GM19452 (cell line): ENCODE measurements at regions not wholly inside any gene's neighbourhood (a gene's known extent, or its start where the extent isn't known, plus 50 kb on each side); places are given as distances from the start of the nearest gene placed in this dataset.

Source experiments
- ATAC-seq: cut with Tn5 transposase; IDR thresholded peaks from one replicate; pipeline ENCODE4 v1.9.1; 2021; ENCODE audit not compliant: unreplicated experiment

GRCh38 chr5:160959804-160960203 lies 107.8 kb upstream of the ATP10B start:
- ATAC-seq, result peak; percentile 35

GRCh38 chr5:160957312-160957861 lies 105.4 kb upstream of the ATP10B start:
- peak; percentile 60 for ATAC-seq

DNA sequence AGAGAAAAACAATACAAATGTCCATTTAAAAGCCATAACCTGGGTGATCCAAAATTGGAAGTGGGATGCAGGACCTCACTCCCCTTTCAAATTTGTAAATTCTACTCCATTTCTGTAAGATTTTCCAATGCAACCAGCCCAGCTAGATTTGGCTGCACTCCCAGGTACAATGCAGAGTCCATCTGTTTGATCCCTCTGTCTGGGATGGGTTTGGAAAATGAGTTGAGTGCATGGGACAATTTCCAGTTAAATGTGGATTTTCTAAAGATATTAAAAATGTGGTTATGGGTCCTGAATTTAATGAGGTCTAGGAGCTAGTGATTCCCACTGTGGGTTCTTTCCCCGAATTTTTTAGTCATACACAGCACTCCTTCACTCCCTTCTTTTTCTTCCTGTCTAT lies 104.0 kb upstream of the ATP10B start:
- no peak for ATAC-seq

GRCh38 chr5:160950311-160950710 lies 98.3 kb upstream of the ATP10B start:
- no peak for ATAC-seq

DNA sequence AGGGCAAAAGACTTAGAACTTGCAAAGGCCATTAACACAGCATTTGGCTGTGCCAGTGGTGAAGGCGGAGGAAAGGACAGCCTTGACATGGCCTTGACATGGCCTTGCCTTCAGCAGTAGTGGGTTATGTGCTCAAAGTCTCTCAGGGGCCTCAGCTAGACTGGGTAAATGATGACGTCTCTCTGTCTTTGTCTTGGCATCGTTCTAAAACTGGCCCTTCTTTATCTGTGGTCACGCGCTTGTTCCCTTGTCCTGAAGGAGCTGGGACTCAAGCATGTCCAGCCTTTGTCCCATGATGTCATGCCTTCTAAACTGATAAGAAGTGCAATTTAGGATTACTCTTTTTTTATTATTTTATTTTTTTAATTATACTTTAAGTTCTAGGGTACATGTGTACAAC lies 88.7 kb upstream of the ATP10B start:
- ATAC-seq, result no peak

DNA sequence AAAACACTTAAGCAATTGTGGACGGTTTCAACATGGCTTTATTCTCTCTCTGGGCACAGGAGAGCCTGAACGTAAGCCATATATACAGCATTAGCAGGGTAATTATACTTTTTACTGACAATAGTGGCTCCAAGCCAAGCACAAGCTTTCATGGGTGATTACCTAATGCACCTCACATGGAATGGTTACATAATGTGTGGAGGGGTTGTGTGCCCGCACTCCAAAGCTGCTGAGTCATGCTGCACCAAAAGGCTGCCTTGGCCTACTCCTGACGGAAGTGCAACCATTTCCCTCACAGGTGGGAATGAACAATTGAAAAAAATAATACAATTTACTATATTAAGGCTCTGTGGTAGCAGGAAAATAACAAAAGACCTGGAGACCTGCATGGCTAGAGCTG lies 86.5 kb upstream of the ATP10B start:
- no peak for ATAC-seq

- no peak for ATAC-seq
Measured at GRCh38 chr5:160937570-160937969, 85.6 kb upstream of the ATP10B start.

DNA sequence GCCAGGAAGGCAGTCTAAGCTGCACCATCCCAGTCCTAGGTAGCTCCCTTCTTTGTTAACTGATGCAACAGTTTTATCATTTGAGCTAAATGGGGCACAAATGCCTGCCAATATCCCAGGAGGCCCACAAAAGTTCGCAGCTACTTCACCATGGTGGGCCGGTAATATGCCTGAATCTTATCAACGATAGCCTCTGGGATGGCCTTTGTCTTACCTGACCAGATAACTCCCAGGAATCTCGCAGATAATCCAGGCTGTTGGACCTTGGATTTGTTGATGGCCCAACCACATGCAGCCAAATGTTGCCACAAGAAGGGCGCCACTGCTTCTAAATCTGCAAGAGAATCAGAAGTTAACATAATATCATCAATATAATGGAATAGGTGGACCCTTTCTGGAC lies 83.8 kb upstream of the ATP10B start:
- ATAC-seq, result no peak

- no peak for ATAC-seq
Measured at GRCh38 chr5:160931283-160931682, 79.3 kb upstream of the ATP10B start.

- ATAC-seq, result no peak
Measured at GRCh38 chr5:160930406-160930805, 78.4 kb upstream of the ATP10B start.

- ATAC-seq, result no peak
Measured at GRCh38 chr5:160929906-160930305, 77.9 kb upstream of the ATP10B start.

- ATAC-seq, result no peak
Measured at GRCh38 chr5:160929360-160929759, 77.3 kb upstream of the ATP10B start.

GRCh38 chr5:160926428-160926827 lies 74.4 kb upstream of the ATP10B start:
- ATAC-seq, result no peak

GRCh38 chr5:160925281-160925680 lies 73.3 kb upstream of the ATP10B start:
- no peak for ATAC-seq

- no peak for ATAC-seq
Measured at GRCh38 chr5:160923936-160924710, 72.1 kb upstream of the ATP10B start.

DNA sequence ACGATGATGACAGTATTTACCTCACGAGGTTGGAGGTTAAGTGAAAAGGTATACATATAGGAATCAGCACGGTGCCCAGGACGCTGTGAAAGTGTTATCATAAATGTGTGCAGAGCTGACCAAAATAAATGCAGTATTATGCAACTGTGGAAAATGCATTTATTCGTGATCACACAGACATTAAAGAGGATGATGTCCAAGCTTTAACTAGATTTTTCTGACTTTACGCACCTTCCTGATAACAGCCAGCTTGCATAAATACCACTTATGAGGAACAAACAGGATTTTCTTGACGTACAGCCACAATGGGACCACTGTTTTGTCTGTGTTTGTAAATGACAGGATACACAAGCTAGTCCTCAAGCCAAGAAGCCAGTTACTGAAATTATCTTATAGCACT lies 71.4 kb upstream of the ATP10B start:
- no peak for ATAC-seq

DNA sequence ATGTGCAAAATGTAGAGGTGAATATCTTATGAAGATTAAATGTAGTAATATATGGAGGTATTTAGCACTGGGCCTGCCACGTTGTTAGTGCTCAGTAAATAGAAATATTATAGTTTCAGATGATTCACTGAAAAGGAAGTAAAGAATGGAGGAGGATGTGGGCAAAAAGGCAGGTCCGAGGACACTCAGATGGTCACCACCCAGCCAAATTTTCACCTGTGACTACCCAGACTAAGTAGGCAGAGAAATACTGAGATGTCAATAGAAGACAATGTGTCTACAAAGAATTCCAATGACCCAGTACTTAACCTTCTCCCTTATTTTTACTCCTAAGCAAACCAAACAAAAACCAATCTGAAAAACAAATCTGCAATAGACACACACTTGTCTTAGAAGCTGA lies 70.3 kb upstream of the ATP10B start:
- ATAC-seq, result no peak

DNA sequence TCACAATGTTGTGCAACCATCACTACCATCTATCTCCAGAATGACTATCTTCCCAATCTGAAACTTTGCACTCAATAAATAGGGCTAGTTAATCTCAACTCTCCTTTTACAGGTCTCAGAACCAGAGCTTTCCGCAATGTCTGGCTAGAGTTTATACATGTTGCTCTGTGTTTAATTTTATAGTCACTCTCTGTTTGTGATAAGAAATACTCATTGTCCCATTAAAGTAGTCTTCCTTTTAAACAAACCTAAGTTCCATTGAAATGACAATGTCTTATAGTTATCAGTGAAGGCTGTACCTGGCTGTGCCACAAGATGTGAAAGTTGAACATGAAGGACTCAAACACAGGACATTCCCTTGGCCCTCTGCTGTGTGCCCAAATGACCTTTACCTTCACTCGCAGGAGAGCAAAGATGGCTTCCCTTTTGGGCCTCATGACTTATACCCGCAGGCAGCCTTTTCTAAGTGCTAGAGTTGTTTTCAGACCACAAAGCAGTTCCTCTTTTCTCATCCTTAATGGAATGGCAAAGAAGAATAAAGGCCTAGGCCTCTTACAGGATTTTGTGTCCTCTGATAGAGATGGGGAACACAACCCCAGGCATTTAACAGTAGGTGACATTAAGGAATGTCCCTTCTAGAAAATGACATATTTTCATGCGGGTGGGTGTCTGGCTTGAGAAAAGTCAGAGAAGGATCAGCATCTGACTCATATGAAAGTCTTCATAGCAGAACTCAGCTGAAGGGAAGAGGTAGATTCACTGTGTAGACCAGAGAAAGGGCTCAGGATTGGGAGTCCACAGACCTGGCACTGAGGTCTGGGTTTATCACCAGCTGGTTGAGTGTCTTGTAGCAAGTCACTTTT lies 69.6 kb upstream of the ATP10B start:
- ATAC-seq, result no peak

- no peak for ATAC-seq
Measured at GRCh38 chr5:160919626-160920025, 67.6 kb upstream of the ATP10B start.

- no peak for ATAC-seq
Measured at GRCh38 chr5:160918386-160918785, 66.4 kb upstream of the ATP10B start.

DNA sequence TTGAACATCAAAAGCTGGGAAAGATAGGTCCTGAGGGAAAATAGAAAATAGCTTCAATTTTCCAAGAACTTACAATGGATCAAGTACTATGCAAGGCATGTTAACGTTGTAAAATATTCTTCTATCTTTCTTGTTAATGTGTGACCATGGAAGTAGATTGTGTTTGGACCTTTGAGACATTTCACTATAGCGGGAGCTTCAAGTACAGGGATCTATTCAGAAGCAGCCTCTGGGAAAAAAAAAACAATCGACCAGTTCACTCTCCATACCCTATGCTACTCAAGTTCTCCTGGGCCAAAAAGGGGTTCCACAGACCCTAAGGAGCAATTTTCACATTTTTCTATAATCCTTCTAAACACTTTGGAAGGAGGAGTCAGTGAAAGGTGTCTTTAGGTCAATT lies 54.1 kb upstream of the ATP10B start:
- no peak for ATAC-seq

DNA sequence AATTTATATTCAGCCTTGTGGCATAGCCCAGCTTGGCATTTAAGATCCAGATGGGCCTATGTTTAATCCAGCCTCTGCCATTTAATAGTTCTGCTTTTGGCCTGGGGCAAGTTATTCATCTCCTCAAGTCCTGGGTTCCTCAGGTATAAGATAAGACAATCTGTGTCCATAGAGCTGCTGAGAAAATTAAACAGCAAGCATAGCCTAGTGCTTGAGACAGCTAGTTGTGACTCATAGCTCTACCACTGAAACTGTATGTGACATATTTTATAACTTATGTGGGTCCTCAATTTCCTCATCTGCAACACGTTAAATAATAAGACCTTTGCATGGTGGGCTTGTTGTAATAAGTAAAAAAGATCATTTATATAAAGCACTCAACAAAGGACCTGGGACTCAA lies 53.3 kb upstream of the ATP10B start:
- ATAC-seq, result no peak
